GM13977 (cell line): ENCODE measurements at regions not wholly inside any gene's neighbourhood (a gene's known extent, or its start where the extent isn't known, plus 50 kb on each side); places are given as distances from the start of the nearest gene placed in this dataset.

ENCODE experiments used
- DNase-seq: peaks from one replicate; pipeline ENCODE4 v3.0.0; 2012; ENCODE audit warnings: low spot score
- CTCF ChIP-seq: IDR thresholded peaks from 2 replicates; pipeline ENCODE4 v1.5.1; 2012; ENCODE audit warnings: mild to moderate bottlenecking, control low read depth; ENCODE audit not compliant: insufficient read depth; ENCODE audit errors: extremely low read depth, missing control alignments
- in situ Hi-C: fragments of 300-500 bp; cut with MboI; formaldehyde crosslinking; loops from one replicate; pipeline ENCODE4 v1.12.0; 2022; ENCODE audit warnings: low sequenced_read_pairs, low pct_unique_long_range_greater_than_20kb, mixed read lengths, inconsistent platforms; ENCODE audit not compliant: unreplicated experiment

GRCh38 chr4:26081795-26082498 lies 167.9 kb downstream of the SMIM20 start:
- peak; percentile 31 for DNase-seq
- TF ChIP-seq CTCF, result peak; percentile 59
- in situ Hi-C loops, result no loop called here

- TF ChIP-seq CTCF, result no peak
- DNase-seq, result no peak
- in situ Hi-C loops, result no loop called here
These were observed 168.5 kb downstream of the SMIM20 start for GRCh38 chr4:26082565-26082964.

GRCh38 chr4:26083987-26084386 lies 170.0 kb downstream of the SMIM20 start:
- peak; percentile 43 for DNase-seq
- TF ChIP-seq CTCF, result no peak
- in situ Hi-C loops, result no loop called here

- DNase-seq, result no peak
- in situ Hi-C loops, result no loop called here
- TF ChIP-seq CTCF, result no peak
These were observed 170.4 kb downstream of the SMIM20 start for GRCh38 chr4:26084414-26084813.

- in situ Hi-C loops, result no loop called here
- DNase-seq, result no peak
- no peak for TF ChIP-seq CTCF
These were observed 171.5 kb downstream of the SMIM20 start for GRCh38 chr4:26085551-26085950.

- in situ Hi-C loops, result no loop called here
- no peak for DNase-seq
- no peak for TF ChIP-seq CTCF
These were observed 172.8 kb downstream of the SMIM20 start for GRCh38 chr4:26086621-26087441.
